GM19025 (cell line): ENCODE measurements at regions not wholly inside any gene's neighbourhood (a gene's known extent, or its start where the extent isn't known, plus 50 kb on each side); places are given as distances from the start of the nearest gene placed in this dataset.

Source experiments
- ATAC-seq: cut with Tn5 transposase; IDR thresholded peaks from one replicate; pipeline ENCODE4 v1.9.1; 2021; ENCODE audit warnings: mild to moderate bottlenecking, low read depth, moderate library complexity; ENCODE audit not compliant: unreplicated experiment

DNA sequence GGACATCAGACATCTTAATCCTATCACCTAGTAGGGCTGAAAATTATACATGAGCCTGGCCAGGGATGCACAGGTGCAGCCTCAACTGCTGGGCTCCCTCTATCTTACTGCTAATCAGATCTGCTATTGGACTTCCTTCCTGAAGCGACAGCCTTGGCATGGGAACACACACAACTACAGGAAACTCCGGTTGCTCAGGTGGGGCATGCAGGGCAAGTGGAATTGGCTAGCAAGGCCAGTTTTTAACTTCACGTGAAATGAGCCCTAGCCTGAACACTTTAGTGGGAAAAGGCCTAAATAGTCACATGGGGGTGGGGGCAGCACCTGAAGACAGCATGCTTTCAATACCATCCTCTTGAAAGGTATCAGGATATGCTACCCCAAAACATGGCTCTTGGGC, 147.9 kb upstream of the NCKAP5 start:
- no peak for ATAC-seq

DNA sequence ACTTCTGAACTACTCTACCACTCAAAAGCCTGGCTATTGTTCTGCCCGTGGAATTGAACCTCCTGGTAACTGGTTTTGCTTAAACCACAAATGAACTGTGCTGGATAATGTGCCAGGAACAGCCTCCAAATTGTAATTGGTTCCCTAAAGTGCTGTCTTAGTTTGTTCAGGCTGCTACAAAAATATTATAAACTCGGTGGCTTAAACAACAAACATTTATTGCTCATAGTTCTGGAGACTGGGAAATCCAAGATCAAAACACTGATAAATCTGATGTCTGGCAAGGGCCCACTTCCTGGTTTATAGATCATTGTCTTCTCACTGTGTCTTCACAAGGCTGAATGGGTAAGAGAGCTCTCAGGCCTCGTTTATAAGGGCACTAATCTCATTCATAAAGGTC, 149.2 kb upstream of the NCKAP5 start:
- no peak for ATAC-seq

DNA sequence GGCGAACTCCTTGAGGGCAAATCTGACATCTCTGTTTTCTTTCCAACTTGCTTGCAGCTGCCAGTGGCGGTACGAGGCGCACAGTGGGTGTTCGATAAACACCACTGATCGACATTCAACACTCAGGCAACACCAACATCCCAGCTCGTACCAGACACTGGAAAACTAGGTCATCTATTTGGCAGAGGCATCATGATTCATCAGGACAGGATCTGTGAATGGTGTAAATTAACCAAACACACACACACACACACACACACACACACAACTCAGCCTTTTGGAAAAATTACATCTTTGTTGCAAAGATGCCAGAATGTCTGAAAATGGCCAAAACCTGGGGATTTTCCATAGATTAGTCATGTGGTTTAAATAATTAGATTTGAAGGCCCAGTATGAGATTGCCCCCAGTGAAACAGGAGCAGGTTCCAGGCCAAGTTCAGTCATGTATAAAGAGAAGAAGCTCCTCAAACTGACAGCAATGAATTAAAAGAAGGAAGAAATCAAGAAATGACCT, 150.5 kb upstream of the NCKAP5 start:
- ATAC-seq, result no peak

DNA sequence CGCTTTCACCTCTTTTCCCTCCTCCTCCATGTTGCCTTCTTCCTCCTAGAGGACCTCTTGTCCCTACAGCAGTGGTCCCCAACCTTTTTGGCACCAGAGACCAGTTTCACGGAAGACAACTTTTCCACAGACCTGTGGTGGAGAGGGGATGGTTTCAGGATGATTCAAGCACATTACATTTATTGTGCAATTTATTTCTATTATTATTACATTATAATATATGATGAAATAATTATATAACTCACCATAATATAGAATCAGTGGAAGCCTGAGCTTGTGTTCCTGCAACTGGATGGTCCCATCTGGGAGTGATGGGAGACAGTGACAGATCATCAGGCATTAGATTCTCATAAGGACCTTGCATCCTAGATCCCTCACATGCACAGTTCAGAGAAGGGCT, 152.2 kb upstream of the NCKAP5 start:
- no peak for ATAC-seq

DNA sequence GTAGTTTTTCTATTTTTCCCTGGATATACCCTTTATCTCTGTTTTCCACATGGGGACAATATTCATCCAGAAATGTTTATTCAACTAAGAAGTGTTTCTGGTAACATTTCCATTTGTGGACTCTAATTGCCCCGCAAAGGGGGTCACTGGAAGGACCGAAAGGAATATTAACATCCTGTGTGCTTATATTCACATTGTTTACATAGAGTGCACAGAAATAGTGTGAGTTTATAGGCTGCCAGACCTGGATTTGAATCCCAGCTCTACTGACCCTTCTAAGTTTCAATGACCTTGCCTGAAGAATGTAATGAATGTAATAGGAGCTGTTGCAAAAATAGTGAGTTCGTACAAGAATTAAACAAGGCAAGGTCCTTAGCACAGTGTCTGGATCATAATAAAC, 152.9 kb upstream of the NCKAP5 start:
- ATAC-seq, result no peak

DNA sequence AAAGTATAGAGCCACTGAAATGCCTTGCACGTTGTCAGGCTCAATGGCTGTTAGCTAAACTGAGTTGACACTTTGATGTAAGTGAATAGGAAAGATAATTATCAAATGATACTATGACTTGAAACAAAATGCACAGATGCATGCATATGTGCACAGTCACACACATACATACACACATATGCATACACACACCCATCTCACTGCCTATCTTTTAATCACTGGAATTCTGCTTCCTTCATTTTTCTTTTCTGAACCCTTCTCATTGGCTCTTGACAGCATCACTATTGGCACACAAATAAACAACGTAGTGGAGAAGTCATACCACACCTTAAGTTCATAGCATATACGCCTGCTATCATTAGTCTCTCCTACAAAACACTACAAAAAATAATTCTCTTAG, 154.9 kb upstream of the NCKAP5 start:
- no peak for ATAC-seq

DNA sequence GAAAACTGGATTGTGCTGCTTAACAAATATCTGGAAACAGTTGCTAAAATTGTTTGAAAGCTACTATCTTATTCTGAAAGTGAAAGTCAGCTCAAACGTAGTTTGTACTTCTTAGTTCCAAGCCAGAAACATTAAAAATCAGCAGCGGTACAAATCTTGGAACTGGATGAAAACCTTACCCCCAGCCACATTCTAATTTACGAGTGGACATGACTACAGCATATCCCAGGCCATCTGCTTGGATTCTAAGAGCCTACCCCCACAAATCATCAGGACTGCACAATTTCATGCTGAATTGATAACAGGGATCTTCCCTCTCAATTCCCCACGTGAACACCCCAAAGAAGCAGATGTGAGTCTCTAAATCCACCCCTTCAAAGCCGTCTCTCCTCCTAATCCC, 158.7 kb upstream of the NCKAP5 start:
- ATAC-seq, result no peak

DNA sequence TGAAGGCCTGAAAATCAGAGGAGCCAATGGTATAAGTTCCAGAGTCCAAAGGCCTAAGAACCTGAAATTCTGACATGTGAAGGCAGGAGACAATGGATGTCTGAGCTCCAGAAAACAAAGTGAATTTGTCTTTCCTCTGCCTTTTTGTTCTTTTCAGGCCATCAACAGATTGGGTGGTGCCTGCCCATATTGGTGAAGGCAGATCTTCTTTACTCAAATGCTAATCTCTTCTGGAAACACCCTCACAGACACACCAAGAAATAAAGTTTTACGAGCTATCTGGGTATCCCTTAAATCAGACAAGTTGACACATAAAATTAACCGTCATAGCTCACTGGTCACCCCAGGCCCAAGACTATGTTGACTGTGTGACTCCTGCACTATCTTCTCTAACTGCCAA, 163.8 kb upstream of the NCKAP5 start:
- no peak for ATAC-seq

DNA sequence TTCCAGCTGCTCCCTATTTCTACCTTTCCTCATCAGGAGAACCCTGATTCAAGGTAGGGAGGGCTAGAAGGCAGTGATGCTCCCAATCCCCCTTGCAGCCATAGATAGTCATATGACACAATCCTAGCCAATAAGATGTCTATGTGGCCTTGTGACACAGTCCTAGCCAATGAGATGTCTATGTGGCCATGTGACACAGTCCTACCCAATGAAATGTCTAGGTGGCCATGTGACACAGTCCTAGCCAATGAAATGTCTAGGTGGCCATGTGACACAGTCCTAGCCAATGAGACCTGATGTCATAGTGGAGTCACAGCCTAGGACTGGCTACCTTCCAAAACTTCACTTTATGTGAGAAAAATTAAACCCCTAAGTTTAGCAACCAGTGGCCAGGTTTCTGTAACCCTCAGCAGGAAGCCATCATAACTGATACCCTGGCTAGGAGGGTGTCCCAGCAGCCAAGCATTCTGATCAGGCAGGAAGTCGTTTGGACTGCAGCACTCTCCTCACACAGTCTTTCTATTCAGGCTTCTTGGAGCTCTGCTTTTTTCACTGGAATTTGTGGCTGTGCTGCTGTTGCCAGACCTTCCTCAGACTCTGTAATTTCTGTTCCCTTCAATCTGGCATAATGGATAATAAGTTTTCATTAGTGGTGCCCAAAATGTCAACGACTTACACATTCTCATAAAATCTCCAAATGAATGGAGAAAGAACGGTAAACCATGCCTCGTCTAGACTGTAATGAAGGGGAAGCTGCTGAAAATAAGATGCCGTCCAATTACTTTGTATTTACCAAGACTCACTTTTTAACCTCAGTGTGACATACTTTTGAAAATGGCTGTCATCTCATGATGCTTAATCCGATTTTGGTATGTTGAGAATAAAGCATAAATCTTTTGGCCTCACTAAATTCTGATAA, 165.0 kb upstream of the NCKAP5 start:
- no peak for ATAC-seq

DNA sequence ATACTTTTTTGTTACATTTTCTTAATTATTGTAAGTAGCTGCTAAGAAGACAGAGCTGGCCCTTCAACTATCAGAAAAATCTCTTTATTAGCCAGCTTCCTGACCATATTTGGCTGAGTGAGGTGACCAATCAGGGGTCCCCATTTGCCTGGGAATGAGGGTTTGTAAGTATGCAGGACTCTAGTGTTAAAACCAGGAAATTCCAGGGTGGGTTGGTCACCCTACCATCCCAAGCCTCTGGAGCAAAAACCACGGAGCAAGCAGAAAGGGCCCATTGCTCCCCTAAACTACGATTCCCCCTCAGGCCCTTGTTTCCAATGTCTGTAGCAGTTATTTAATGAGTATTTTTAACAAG, 165.6 kb upstream of the NCKAP5 start:
- ATAC-seq, result no peak

DNA sequence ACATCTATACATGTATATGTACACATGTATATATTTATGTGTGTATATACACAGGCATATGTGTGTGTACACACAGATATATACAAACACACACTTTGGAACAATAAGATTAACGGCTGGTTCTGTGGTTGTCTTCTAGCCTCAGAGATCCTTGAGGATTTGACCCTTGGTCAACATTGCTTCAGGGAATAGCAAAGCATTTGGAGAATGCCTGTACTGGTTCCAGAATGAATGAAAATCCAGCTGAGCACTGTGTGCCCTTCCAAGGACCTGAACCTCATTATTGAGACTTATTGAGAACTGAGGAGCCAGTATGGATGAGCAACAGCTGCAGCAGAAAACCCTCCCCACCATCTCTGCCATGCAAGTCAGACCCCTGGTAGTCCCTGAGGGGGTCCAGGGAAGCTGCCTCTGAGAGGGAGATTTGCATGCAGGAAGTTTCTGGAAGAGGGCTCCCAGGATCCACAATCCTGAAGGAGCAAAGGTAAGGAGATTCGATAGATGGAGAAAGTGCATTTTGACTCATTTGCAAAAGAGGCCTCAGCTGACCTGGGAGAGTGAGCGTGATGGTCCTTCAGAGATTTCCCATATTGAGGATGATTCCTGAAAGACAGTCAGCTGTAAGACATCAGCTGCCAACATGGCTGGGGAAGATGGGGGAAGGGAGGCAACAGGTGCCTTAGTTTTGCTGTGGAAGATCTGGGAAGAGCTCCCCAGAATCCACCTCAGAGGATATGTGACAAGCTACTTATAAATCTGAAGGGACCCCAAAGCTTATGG, 166.6 kb upstream of the NCKAP5 start:
- ATAC-seq, result no peak

DNA sequence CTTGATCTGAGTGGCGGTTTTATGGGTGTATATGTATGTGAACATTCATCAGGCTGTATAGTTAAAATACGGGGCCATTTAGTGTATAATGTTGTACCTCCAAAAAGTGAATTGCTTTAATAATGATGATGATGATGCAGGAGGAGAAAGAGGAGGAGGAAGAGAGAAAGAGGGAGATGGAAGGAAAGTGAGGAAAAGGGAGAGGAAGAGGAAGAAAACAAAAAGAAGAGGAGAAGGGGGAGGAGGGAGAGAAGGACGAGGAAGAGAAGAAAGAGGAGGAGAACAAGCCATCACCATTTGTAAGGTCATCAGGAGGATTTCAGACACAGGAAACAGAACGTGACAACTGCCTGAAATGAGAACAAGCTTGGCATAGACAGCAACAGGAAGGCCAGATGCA, 168.4 kb upstream of the NCKAP5 start:
- ATAC-seq, result no peak

DNA sequence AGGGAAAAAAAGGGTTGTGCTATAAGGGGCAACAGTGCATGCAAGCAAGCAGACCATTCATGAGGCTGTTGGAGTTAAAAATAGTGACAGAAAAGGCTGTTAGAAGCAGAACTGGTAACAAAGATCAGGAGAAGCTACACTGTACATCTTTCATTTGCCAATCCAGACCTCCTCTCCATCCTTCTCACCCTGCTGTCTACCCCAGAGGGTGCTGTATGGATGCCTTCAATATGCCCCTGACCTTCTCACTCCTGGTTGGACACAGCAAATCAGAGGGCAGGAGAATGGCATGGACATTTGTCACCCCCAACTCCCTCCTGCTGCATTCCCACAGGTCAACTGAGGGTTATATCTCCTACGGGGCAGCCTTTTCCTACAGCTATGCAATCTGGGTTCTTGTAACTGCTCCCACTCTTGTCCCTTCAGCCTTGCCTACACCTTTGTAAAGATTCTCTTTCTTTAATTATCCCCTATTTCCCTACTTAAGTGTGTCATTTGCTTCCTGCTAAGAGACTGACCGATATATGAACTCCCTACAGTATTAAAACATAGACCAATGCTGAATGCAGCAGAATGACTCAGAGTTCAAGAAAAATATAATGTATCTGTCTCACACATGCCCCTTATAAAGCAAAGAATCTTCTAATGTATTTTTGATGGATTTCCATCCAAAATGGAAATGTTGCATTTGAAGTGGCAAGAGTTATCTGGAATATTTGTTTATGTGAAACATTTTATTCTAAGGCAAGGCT, 169.2 kb upstream of the NCKAP5 start:
- ATAC-seq, result no peak

DNA sequence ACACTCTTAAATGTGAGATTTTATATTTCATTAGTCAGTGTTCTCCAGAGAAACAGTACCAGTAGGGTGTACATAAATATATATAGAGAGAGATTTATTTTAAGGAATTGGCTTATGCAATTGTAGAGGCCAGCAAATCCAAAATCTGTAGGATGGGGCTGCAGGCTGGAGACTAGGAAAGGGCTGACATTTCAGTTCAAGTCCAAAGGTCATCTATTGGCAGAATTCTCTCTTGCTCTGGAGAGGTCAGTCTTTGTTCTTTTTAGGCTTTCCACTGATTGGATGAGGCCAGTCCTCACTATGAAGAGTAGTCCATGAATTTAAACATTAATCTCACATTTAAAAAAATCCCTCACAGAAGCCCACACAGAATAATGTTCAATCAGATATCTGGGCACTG, 170.8 kb upstream of the NCKAP5 start:
- no peak for ATAC-seq

DNA sequence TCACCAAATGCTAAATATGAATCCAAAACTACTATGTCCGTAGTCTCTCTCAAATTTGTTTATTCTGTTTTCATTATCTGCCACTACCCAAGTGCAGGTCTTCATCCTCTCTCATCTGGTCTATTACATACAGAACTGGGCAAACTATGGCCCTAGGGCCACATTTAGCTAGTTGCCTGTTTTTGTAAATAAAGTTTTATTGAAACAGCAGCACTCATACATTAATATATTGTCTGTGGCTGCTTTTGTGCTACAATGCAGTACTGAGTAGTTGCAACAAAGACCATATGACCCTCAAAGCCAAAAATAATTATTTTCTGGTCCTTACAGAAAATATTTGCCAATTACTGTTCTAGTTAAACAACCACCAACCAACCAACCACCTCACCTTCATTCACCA, 172.2 kb upstream of the NCKAP5 start:
- ATAC-seq, result no peak

DNA sequence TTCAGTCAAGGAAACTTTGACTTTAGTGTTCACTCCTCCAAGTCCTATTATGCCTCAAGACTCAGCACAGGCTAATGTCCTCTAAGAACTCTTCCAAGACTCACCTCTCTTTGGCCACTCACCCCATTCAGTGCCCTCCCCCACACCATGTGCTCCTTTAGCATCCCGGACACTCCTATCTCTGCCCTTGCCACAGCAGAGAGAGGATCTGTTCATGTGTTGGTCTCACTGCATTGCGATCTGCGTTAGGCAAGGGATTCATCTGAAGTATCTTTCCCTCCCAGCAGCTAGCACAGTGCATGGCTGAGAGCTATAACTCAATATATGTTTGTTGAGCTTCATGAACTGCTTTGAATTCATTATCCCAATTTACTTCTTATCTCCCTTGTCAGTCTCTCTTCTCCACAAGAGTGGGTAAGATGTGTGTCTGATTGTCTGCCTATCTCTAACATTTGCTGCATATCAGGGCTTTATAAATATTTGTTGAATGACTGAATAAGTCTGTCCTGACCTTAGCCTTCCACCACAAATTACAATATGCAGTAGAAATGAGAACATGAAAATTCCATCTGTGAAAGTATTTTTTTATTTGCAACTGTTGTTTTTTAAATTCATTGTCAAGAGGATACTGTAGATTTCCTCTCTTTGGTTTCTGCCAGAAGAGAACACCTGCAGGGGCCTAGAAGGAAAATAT, 179.9 kb upstream of the NCKAP5 start:
- ATAC-seq, result no peak

DNA sequence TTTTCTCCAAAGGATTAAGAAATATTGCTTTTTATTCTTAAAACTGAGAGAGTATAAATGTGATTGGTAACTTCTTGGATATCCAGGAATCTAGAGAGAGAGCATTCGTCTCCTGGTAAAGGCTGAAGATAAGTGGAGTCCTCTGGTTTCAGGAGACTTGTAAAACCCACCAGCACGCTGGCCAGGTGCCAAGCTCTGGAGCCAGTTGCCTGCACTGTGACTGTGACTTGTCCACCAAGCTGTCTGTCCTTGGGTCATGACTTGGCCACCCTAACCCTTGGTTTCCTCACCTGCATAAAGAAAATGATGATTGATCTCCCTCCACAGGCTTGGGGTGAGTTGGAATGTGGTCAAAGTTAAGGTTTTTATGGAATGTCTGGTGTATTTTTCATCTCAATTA, 185.4 kb upstream of the NCKAP5 start:
- ATAC-seq, result no peak

DNA sequence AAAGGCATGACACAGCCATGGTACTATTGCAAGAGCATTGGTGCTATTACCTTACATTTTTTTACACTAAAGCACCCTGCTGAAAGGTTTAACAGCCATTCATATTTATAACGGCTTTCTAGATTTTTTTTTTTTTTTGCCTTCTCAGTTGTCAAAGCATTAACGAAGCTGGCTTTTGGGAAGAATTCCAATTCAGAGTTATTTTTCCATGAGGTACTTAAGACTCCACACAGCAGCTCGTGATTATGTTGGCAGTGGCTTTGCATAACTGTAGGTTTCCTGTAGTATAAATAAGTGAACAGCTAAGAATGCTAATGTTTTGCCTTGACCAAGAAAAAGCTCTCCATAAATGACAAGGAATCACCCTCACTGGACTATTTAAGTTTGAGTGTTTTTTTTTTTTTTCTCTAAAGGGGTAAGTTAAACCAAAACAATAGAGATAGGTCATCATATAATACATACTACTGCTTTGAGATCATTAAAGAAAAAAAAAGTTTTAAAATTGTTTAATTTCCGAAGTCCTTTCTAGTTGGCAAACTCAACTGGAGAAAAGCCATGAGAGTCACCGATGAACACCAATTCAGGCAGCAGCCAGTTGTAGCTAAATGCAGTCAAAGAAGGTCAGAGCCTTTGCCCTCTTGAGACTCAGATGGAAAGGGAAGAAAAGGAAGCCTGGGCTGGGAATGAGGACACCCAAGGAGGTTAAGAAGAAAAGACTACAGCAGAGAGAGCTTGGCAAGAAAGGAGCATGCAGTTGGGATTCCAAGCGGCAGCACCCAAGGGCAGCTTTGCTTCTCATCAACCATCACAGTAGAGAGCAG, 187.4 kb upstream of the NCKAP5 start:
- no peak for ATAC-seq

DNA sequence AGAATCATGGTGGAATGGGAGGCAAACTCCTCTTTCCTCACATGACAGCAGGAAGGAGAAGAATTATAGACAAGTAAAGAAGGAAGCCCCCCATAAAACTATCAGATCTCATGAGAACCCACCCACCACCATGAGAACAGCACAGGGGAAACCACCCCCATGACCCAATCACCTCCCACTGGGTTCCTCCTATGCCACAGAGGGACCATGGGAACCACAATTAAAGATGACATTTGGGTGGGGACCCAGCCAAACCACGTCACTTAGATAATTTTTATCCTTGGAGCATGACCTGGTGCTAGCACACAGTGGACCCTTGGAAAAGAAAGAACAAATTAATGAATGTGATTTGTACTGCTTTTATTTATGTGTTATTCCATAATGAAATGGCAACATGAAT, 188.6 kb upstream of the NCKAP5 start:
- ATAC-seq, result no peak

DNA sequence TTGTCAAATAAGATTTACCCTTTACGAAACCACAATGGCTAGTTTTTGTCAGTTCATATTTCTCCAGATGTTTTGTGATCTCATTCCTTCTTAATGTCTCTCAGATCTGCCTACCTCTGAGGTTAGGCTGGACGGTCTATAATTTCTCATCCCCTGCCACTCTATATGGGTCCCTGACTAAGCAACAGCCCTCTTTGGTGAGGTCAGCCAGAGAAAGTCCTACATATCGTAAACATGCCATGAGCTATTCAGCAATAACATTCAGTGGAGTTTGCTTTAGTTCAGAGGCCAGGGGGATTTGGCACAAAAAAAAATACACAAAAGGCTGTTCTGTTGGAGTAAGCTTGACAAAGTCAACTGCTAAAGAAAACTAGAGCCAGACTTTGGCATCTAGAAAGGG, 192.1 kb upstream of the NCKAP5 start:
- no peak for ATAC-seq
